T-cell (primary cell): ENCODE measurements at regions not wholly inside any gene's neighbourhood (a gene's known extent, or its start where the extent isn't known, plus 50 kb on each side); places are given as distances from the start of the nearest gene placed in this dataset.
A peak's percentile ranks its signal among the peaks of the same experiment; 100 is the strongest.

Experiments
- ATAC-seq, 4 experiments: fragments of 200-7000 bp in 3 of 4; fragments of 150-1000 bp in 1 of 4; cut with Tn5 transposase; replicated peaks in 1 of 4; 1 replicate in 3 of 4; 2 replicates in 1 of 4; pipeline ENCODE4 v1.10.0; 2021; ENCODE audit warnings: moderate library complexity in 3 of 4, mild to moderate bottlenecking in 2 of 4, moderate number of reproducible peaks in 1 of 4
- CTCF ChIA-PET, 2 donors: fragments of 300-600 bp; sonication (Branson Sonifier 250); formaldehyde crosslinking; loops; one replicate each; lab custom pipeline; 2022; ENCODE audit warnings: antibody characterized with exemption in 2 of 2; lab: Charles Lee
- POLR2A ChIA-PET, 2 donors: fragments of 300-600 bp; sonication (Branson Sonifier 250); formaldehyde crosslinking; loops; one replicate each; lab custom pipeline; 2022; ENCODE audit warnings: antibody characterized with exemption in 2 of 2; lab: Charles Lee
- DNase-seq, 35 experiments: peaks; one replicate each; pipeline versions ENCODE4 v3.0.0 to v3.0.0-alpha.2; 2013 to 2023
- H3K27ac ChIP-seq: one replicate; pipeline ENCODE4 v1.5.1; 2013; ENCODE audit warnings: low read length
- H3K27me3 ChIP-seq, 2 experiments: replicated peaks in 1 of 2; 1 replicate in 1 of 2; 2 replicates in 1 of 2; pipeline versions ENCODE4 v1.6.1 to v1.7.0; 2013; ENCODE audit warnings: low read length in 1 of 2, mixed read lengths in 1 of 2; ENCODE audit not compliant: control insufficient read depth in 2 of 2, insufficient read depth in 2 of 2; ENCODE audit errors: extremely low read depth in 1 of 2
- H3K36me3 ChIP-seq, 2 donors: 1 replicate in 1 of 2; 2 replicates in 1 of 2; pipeline versions ENCODE4 v1.6.1 to v1.7.0; 2013; ENCODE audit warnings: low read length in 1 of 2; ENCODE audit not compliant: control insufficient read depth in 2 of 2, insufficient read depth in 1 of 2; ENCODE audit errors: extremely low read depth in 1 of 2
- H3K4me1 ChIP-seq, 2 experiments: 1 replicate in 1 of 2; 2 replicates in 1 of 2; pipeline versions ENCODE4 v1.6.1 to v1.7.0; 2013; ENCODE audit warnings: low read length in 2 of 2, mixed read lengths in 1 of 2; ENCODE audit not compliant: insufficient read depth in 2 of 2, control insufficient read depth in 1 of 2; ENCODE audit errors: extremely low read depth in 1 of 2
- H3K4me3 ChIP-seq, 2 donors: 1 replicate in 1 of 2; 2 replicates in 1 of 2; pipeline versions ENCODE4 v1.5.1 to v1.7.0; 2013; ENCODE audit warnings: mild to moderate bottlenecking in 2 of 2, low read length in 1 of 2, moderate library complexity in 1 of 2; ENCODE audit not compliant: control insufficient read depth in 1 of 2; ENCODE audit errors: extremely low read depth in 1 of 2
- H3K9me3 ChIP-seq: 2 replicates; pipeline ENCODE4 v1.7.0; 2013
- H3K27ac Mint-ChIP-seq, 2 donors: one replicate each; pipeline ENCODE4 v1.8.0; 2020 to 2021; ENCODE audit warnings: mild to moderate bottlenecking in 2 of 2, mixed read lengths in 2 of 2
- H3K27me3 Mint-ChIP-seq, 2 donors: one replicate each; pipeline ENCODE4 v1.8.0; 2021 to 2022; ENCODE audit warnings: mixed read lengths in 2 of 2
- H3K36me3 Mint-ChIP-seq: one replicate; pipeline ENCODE4 v1.8.0; 2021; ENCODE audit warnings: mixed read lengths
- H3K4me1 Mint-ChIP-seq, 3 donors: one replicate each; pipeline ENCODE4 v1.8.0; 2020 to 2022; ENCODE audit warnings: mixed read lengths in 3 of 3, mild to moderate bottlenecking in 1 of 3
- H3K4me3 Mint-ChIP-seq, 3 donors: one replicate each; pipeline ENCODE4 v1.8.0; 2020 to 2022; ENCODE audit warnings: mild to moderate bottlenecking in 3 of 3, mixed read lengths in 3 of 3, moderate library complexity in 3 of 3
- H3K9me3 Mint-ChIP-seq, 3 donors: one replicate each; pipeline ENCODE4 v1.8.0; 2020 to 2022; ENCODE audit warnings: mixed read lengths in 3 of 3
- WGBS: methylation state at CpG from one replicate; pipeline ENCODE4 v1.1.5; 2013; ENCODE audit warnings: missing lambda C conversion rate; ENCODE audit not compliant: insufficient coverage; 5-methylcytosine and 5-hydroxymethylcytosine counted together

DNA sequence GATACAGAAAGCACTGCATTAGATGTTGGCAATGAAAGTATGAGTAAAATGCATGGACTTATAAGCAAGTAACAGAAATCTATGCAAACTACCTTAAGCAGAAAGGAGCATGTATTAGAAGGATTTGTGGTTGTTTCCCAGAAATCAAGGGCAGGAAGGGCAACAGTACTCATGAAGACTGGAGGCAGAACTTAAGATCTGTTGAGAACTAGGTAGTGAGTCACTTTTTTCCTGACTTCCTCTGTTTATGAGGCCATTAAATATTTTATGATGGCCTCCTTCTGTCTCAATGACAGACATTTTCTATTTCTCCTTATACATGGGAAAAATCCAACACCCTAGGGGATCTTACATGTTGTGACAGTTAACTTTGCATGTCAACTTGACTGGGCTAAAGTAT lies 398.2 kb downstream of the MID1IP1 start:
- no peak overlapping the region for H3K4me3 Mint-ChIP-seq
- DNase-seq = no peak
- ATAC-seq = no peak
- no peaks in the 10 kb centered on the region for H3K36me3 Mint-ChIP-seq
- H3K4me1 Mint-ChIP-seq = peaks cover 23 to 41% (median 27%) of the 10 kb centered on the region in 3 donors
- H3K27ac ChIP-seq = no peak overlapping the region
- H3K4me3 ChIP-seq = no peak overlapping the region
- POLR2A ChIA-PET = no interaction called here
- peaks cover 0 to 3% of the 10 kb centered on the region in 2 experiments for H3K27me3 ChIP-seq
- H3K27me3 Mint-ChIP-seq = peaks cover 2 to 3% of the 10 kb centered on the region in 2 donors
- H3K9me3 ChIP-seq = no peaks in the 10 kb centered on the region
- CTCF ChIA-PET = no interaction called here
- H3K36me3 ChIP-seq = no peaks in the 10 kb centered on the region
- peaks cover 0 to 26% of the 10 kb centered on the region in 2 experiments for H3K4me1 ChIP-seq
- H3K9me3 Mint-ChIP-seq = no peaks in the 10 kb centered on the region
- H3K27ac Mint-ChIP-seq = no peak overlapping the region

DNA sequence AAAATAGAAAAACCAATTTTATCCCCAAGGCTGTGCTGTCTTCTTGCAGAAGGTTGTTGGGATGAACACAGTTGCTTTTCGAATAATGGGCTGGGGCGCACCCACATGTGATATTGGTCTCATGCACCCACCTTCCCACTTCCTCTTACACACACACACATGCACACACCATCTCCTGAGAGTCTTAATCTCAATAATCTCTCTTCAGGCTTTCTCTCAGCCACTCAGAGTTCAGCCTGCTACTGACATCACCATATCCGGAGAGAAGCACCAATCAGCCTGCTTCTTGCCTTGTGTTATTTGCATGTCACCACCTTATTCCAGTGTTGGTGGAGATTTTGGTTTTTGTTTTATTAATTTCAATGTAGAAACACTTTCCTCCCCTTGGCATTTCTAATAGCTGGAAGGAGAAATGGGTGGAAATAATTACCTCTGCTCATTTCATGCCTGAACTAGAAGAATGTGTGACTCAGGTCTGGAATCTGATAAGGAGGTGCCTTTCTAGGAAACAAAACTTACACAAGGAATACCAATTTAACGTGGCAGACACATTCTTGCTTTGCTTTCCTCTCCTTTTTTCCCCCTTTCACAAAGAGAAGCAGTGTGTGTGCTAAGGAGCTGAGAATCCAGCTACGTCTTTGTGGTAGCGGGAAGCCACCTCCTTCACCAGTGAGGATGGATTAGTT lies 400.2 kb downstream of the MID1IP1 start:
- no CpG with 5 or more reads among the region's 6 CpGs for WGBS
- ATAC-seq = peak in 2 of 4 experiments; percentile 28 to 65
- Mint-ChIP-seq H3K4me1 (peaks cover 9 to 26% (median 10%) of the 10 kb centered on the region in 3 donors), H3K4me3 (no peak overlapping the region), H3K36me3 (no peaks in the 10 kb centered on the region), H3K27me3 (peaks cover 2 to 7% of the 10 kb centered on the region in 2 donors), H3K27ac (no peak overlapping the region), H3K9me3 (no peaks in the 10 kb centered on the region)
- DNase-seq = peak in 1 of 35 experiments; percentile 9
- Histone ChIP-seq H3K27me3 (no peaks in the 10 kb centered on the region), H3K36me3 (no peaks in the 10 kb centered on the region), H3K4me3 (no peak overlapping the region), H3K4me1 (peaks cover 0 to 11% of the 10 kb centered on the region in 2 experiments), H3K27ac (no peak overlapping the region), H3K9me3 (no peaks in the 10 kb centered on the region)
- CTCF ChIA-PET = no interaction called here
- POLR2A ChIA-PET = interaction anchor here in 1 of 2 donors (0.6 kb wide), 1 partner anchor 86 kb away, joined by 4 read pairs; no protein-coding TSS in a partner anchor

DNA sequence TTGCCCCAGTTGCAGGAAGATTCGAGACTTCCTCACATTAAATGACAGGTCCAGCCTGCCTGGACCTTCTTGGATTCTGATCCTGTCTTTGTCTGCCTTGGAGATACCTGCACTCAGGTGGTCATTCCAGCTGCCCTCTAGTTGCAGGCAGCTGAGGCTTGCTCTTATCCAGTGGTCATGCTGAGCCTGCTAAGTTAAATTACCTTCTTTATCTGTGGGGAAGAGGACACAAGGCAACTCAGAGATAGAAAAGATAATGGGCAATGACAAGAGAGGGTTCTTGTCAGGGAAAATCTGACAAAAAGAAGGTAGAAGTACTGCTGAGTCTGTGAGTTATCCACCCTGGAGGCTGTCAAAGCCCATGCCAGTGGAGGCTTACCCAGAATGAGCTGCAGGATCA lies 401.4 kb downstream of the MID1IP1 start:
- H3K36me3 Mint-ChIP-seq = no peaks in the 10 kb centered on the region
- peaks cover 0 to 4% of the 10 kb centered on the region in 2 experiments for H3K4me1 ChIP-seq
- CTCF ChIA-PET = no interaction called here
- peaks cover 2 to 4% of the 10 kb centered on the region in 2 donors for H3K27me3 Mint-ChIP-seq
- no peaks in the 10 kb centered on the region for H3K36me3 ChIP-seq
- H3K9me3 ChIP-seq = no peaks in the 10 kb centered on the region
- WGBS = no CpG with 5 or more reads among the region's 1 CpG
- POLR2A ChIA-PET = no interaction called here
- H3K27ac ChIP-seq = no peak overlapping the region
- H3K4me1 Mint-ChIP-seq = peaks cover 0 to 18% (median 2%) of the 10 kb centered on the region in 3 donors
- H3K9me3 Mint-ChIP-seq = no peaks in the 10 kb centered on the region
- H3K4me3 ChIP-seq = no peak overlapping the region
- no peaks in the 10 kb centered on the region for H3K27me3 ChIP-seq
- no peak overlapping the region for H3K4me3 Mint-ChIP-seq
- no peak overlapping the region for H3K27ac Mint-ChIP-seq
- ATAC-seq (no peak), DNase-seq (no peak)

- Histone ChIP-seq H3K4me3 (no peak overlapping the region), H3K27ac (no peak overlapping the region), H3K36me3 (no peaks in the 10 kb centered on the region), H3K27me3 (no peaks in the 10 kb centered on the region), H3K4me1 (peaks cover 0 to 4% of the 10 kb centered on the region in 2 experiments), H3K9me3 (no peaks in the 10 kb centered on the region)
- ChIA-PET CTCF (no interaction called here), POLR2A (no interaction called here)
- DNase-seq (no peak), ATAC-seq (no peak)
- Mint-ChIP-seq H3K9me3 (no peaks in the 10 kb centered on the region), H3K36me3 (no peaks in the 10 kb centered on the region), H3K4me1 (peaks cover 0 to 18% (median 2%) of the 10 kb centered on the region in 3 donors), H3K27ac (no peak overlapping the region), H3K27me3 (peaks cover 2 to 4% of the 10 kb centered on the region in 2 donors), H3K4me3 (no peak overlapping the region)
- no CpG with 5 or more reads among the region's 3 CpGs for WGBS
Observed at GRCh38 chrX:39203427-39203826, 402.2 kb downstream of the MID1IP1 start.

- no peak overlapping the region for H3K27ac ChIP-seq
- no peaks in the 10 kb centered on the region for H3K9me3 ChIP-seq
- no peaks in the 10 kb centered on the region for H3K27me3 ChIP-seq
- DNase-seq (no peak), ATAC-seq (no peak)
- Mint-ChIP-seq H3K4me3 (no peak overlapping the region), H3K27ac (no peak overlapping the region), H3K36me3 (no peaks in the 10 kb centered on the region), H3K9me3 (no peaks in the 10 kb centered on the region), H3K4me1 (peaks cover 0 to 18% (median 2%) of the 10 kb centered on the region in 3 donors), H3K27me3 (peaks cover 2 to 4% of the 10 kb centered on the region in 2 donors)
- H3K36me3 ChIP-seq = no peaks in the 10 kb centered on the region
- ChIA-PET CTCF (no interaction called here), POLR2A (no interaction called here)
- peaks cover 0 to 4% of the 10 kb centered on the region in 2 experiments for H3K4me1 ChIP-seq
- WGBS = no CpG with 5 or more reads among the region's 2 CpGs
- no peak overlapping the region for H3K4me3 ChIP-seq
Observed at GRCh38 chrX:39204353-39204752, 403.1 kb downstream of the MID1IP1 start.

- peaks cover 0 to 15% (median 2%) of the 10 kb centered on the region in 3 donors for H3K4me1 Mint-ChIP-seq
- peaks cover 2 to 8% of the 10 kb centered on the region in 2 donors for H3K27me3 Mint-ChIP-seq
- ChIA-PET CTCF (no interaction called here), POLR2A (no interaction called here)
- Histone ChIP-seq H3K36me3 (no peaks in the 10 kb centered on the region), H3K4me1 (peaks cover 0 to 4% of the 10 kb centered on the region in 2 experiments), H3K27me3 (no peaks in the 10 kb centered on the region), H3K9me3 (no peaks in the 10 kb centered on the region), H3K4me3 (no peak overlapping the region), H3K27ac (no peak overlapping the region)
- DNase-seq = no peak
- H3K36me3 Mint-ChIP-seq = no peaks in the 10 kb centered on the region
- H3K4me3 Mint-ChIP-seq = no peak overlapping the region
- no peaks in the 10 kb centered on the region for H3K9me3 Mint-ChIP-seq
- no peak for ATAC-seq
- no peak overlapping the region for H3K27ac Mint-ChIP-seq
- WGBS = no CpG with 5 or more reads among the region's 1 CpG
Observed at GRCh38 chrX:39204945-39205344, 403.7 kb downstream of the MID1IP1 start.
